ENCODE measurements at regions not wholly inside any gene's neighbourhood (a gene's known extent, or its start where the extent isn't known, plus 50 kb on each side); places are given as distances from the start of the nearest gene placed in this dataset.
"Not testable (repeated sequence)": the region's sequence is repeated elsewhere in the genome, so short reads cannot be mapped to it uniquely, and the experiment has no call there.

DNA sequence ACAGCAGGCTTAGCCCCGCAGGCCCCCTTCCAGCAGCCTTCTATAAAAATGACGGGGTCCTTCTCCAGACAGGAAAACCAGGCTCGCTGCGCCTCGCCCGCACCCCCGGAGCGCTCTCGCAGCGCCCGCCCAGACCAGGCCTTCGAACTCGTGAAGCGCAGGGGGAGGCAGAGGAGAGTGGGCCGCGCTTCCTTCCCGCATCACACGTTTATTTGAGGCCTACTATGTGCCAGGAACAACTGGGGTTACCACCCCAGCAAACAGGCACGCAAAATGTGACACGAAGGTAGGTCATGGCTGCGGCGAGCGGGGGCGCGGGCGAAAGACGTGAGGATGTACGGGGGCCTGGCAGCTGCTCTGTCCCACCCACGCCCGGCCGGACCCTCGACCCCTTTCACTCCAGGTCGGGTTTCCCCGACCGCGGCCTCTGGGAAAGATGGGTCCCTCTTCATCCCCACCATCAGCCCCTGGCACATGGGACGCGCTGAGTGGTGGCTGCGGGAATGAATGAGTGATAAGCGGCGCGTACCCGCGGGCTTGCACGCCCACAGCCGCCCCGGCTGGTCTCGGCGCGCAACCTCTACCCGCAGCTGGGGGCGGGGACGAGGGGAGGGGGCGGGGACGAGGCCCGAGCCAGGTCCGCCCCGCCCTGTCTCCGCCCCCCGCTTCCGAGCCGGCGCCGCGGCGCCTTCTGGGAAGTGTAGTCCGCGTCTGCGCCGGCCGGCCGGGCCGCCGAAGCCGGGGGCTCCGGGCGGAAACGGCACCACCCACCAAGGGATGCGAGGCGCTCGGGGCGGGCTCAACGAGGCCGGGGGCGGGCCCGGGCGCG is 59.1 kb downstream of the ZNF467 start:
- DNase-seq (ENCODE audit: low read depth, low spot score), result peak; percentile 98

DNA sequence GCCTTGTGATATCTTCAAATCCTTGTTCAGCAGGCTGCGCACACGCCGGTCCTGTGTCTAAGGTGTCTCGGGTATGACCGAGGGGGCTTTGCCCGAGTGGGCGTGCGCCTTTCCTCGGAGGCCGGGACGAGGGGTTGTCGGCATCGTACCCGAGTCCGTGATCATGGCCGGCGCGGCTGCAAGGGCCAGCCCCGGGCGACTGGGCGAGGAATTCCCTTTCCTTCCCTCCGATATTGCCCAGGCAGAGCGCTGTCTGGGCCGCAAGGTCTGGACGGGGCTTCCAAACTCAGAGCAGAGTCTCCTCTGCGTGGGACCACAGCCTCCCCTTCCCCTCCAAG is 59.7 kb downstream of the ZNF467 start:
- DNase-seq (ENCODE audit: low read depth, low spot score), result no peak

DNA sequence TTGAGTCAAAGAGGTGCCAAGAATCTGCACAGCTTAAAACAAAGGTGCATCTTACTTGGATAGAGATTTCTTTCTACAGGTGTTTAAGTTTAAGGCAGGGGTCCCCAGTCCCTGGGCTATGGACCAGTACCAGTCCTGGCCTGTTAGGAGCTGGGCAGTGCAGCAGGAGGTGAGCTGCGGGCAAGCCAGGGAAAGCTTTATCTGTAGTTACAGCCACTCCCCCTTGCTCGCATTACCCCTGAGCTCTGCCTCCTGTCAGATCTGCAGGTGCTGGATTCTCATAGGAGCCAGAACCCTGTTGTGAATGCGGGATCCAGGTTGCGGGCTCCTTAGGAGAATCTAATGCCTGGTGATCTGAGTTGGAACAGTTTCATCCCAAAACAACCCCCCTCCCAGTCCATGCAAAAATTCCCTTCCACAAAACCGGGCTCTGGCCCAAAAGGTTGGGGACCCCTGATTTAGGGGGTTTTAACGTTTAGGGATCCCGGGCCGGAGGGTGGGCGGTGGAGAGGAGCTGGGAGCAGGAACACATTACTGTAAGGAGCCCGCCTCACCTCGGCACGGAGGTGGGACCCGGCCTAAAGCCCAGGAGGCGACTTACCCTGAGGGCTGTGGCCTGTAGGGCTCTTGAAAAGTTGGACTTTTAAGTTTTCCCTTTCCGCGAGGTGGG is 60.2 kb downstream of the ZNF467 start:
- no peak for DNase-seq (ENCODE audit: low read depth, low spot score)

GRCh38 chr7:149708026-149708425 is 65.4 kb downstream of the ZNF467 start:
- no peak for DNase-seq (ENCODE audit: low read depth, low spot score)

- no peak for DNase-seq (ENCODE audit: low read depth, low spot score)
Observed at GRCh38 chr7:149707448-149707886, 65.9 kb downstream of the ZNF467 start.

- no peak for DNase-seq (ENCODE audit: low read depth, low spot score)
Observed at GRCh38 chr7:149706398-149706797, 67.0 kb downstream of the ZNF467 start.

DNA sequence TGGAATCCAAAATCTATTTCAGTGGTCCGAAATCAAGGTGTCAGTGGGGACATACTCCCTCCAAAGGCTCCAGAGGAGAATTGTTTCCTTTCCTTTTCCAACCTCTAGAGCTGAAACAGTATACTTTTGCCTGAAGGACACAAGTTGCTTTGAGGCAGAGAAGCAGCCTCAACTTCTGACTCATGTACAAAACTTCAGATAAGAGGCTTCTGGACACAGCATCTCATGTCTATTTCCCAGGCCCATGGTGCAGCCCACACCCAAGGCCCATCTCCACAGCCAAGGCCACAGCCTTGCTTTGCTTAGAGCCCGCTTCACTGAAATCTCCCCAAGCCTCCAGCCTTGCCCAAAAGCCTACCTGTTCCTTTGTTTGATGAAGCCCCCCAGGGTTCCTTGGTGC is 68.9 kb downstream of the ZNF467 start:
- DNase-seq (ENCODE audit: low read depth, low spot score), result no peak

- DNase-seq (ENCODE audit: low read depth, low spot score), result no peak
Observed at GRCh38 chr7:149703044-149703650, 70.2 kb downstream of the ZNF467 start.

DNA sequence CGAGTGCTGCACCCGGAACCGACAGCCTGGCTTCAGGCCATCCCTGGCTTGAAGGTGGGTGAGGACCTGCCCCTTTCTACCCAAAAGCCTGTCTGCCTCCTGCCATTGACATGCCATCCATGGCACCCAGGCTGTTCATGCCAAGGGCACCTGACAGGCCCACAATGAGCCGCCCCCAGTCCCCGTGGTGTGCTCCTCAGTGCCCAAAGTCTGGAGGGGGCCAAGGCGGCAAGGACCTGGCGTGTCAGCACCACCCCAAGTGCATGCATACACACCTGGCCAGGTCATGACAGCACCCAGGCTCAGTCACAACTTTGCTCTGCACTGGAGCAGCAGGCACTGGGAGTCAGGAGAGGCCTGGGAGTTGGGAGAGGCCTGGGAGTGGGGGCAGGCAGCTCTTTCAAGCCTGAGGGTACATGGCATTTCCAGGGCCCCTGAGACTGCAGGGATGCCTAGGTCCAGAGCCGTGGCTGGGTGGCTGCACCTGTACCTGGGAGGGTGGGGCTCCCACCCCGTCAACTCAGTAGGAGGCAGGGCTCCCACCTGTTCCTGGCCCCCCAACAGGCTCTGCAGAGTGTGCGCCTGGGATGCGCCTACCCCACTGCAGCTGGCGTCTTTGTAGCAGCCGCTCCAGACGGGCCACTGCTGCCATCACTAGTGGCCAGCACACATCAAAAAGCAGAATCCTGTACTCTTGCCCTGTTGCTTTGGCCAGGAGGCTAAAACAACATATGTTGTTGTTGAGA is 71.7 kb downstream of the ZNF467 start:
- DNase-seq (ENCODE audit: low read depth, low spot score), result no peak

- not testable (repeated sequence) for DNase-seq (ENCODE audit: low read depth, low spot score)
Observed at GRCh38 chr7:149697767-149698166, 75.6 kb downstream of the ZNF467 start.

DNA sequence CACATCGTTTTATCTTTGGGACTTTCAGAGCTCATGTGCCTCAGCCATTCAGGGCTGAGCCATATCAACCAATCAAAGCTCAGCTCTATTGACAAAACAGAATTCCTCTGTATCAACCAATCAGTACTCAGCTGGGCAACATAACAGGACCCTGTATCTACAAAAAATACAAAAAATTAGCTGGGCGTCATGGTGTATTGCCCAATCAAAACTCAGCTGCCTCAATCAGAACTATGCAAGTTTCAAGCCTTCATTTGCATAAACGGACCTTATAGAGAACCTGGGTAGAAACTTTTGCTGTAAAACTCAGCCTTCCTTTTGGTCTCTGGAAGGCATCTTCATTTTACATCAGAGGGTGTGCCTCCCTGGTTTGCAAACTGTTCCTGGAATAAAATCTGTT is 77.1 kb downstream of the ZNF467 start:
- no peak for DNase-seq (ENCODE audit: low read depth, low spot score)

DNA sequence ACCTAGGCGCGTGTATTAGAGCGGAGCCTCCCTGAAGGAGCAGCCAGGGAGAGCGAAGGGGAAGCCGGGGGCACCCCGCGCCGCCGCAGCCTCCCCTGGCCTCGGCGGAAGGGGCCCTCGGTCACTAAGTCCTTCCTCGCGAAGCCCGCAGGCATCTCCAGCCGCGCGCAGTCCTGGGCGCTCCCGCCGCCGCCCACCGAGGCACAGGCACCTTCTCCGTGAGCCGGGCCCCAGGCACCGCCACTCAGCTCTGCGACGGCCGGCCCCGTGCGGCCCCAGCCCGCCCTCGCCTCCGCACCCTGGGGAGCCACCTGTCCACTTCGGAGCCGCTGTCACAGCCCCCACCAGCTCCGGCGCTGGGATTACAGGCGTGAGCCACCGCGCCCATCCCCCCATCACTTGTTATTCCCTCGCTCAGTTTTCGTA is 80.8 kb downstream of the ZNF467 start:
- peak; percentile 10 for DNase-seq (ENCODE audit: low read depth, low spot score)

- no peak for DNase-seq (ENCODE audit: low read depth, low spot score)
Observed at GRCh38 chr7:149692056-149692455, 81.3 kb downstream of the ZNF467 start.

GRCh38 chr7:149690688-149691446 is 82.5 kb downstream of the ZNF467 start:
- DNase-seq (ENCODE audit: low read depth, low spot score), result peak; percentile 22

GRCh38 chr7:149689291-149689721 is 84.1 kb downstream of the ZNF467 start:
- DNase-seq (ENCODE audit: low read depth, low spot score), result no peak

DNA sequence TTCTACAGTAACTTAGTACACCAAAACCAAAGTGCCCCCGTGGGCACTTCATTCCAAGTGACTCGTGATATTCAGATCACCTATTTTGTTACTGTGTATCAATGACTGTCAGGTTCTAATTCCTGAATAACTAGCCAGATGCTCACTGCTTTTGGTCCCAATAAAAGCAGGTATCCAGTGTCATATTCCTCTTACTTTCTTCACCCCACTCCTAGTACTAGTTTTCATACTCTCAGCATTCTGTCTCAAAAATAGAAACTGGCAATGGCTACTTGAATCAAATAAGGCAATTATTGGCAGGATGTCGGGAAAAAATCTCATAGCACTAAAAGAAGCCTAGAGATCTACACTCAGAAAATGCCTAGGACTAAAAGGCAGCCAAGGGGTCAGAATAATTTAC is 84.6 kb downstream of the ZNF467 start:
- no peak for DNase-seq (ENCODE audit: low read depth, low spot score)

DNA sequence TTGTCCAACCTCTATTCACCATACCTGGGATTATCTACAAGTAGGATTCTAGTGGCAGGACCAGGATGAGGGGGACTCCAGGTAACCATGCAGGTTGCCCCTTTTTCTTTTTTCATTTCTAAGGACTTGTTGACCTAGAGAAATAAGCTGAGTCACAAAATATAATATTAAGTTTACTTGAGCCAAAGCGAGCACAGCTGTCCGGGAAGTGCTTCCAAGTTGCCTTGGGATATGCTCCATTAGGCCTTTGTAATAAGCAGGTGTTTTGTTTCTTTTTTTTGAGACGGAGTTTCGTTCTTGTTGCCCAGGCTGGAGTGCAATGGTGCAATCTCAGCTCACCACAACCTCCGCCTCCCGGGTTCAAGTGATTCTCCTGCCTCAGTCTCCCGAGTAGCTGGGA is 85.6 kb downstream of the ZNF467 start:
- DNase-seq (ENCODE audit: low read depth, low spot score), result not testable (repeated sequence)

DNA sequence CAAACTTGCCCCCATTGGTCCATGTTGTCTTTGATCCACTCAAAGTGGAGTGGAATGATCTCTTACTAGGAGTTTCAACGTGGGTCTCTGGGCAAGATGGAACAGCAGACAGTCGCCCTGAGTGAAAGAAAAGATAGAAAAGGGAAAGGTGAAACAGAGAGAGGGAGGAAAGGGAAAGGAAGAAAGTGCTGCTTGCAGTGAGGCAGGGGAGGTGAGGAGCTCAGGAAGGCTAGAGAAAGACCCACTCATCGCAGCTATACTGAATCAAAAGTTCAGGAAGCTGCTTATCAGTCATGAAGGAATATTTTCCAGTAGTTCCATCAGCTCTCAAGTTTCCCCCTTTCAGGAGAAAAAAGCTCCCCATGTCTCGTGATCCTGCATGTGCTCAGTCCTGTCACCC is 86.9 kb downstream of the ZNF467 start:
- DNase-seq (ENCODE audit: low read depth, low spot score), result no peak

- peak; percentile 57 for DNase-seq (ENCODE audit: low read depth, low spot score)
Observed at GRCh38 chr7:149686011-149686410, 87.4 kb downstream of the ZNF467 start.

GRCh38 chr7:149685455-149685854 is 87.9 kb downstream of the ZNF467 start:
- no peak for DNase-seq (ENCODE audit: low read depth, low spot score)

DNA sequence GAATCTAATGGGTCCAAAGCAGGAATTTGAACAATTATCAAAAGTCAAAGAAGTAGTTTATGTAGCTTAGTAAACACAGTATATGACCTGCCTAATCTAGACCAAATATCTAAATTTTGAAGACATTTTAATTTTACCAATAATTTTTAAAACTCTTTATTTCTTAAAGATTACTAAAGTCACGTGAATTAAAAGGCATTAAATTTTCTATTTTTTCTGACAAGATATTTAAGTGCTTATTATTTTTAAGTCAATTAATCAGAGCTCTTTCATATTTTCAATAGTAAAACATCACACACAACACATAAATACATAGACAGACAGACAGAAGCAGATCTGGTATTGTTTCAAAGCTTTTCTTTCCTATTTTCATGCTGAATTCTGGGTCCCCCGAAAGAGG is 89.5 kb downstream of the ZNF467 start:
- no peak for DNase-seq (ENCODE audit: low read depth, low spot score)

Data from astrocyte of the hippocampus (primary cell).